HUES6 (cell line): ENCODE measurements at regions not wholly inside any gene's neighbourhood (a gene's known extent, or its start where the extent isn't known, plus 50 kb on each side); places are given as distances from the start of the nearest gene placed in this dataset.

ENCODE experiments used
- H3K27ac ChIP-seq: 2 replicates; pipeline ENCODE4 v1.7.0; 2013; ENCODE audit warnings: low read depth, mild to moderate bottlenecking, low read length, inconsistent platforms
- H3K27me3 ChIP-seq: 2 replicates; pipeline ENCODE4 v1.6.1; 2013; ENCODE audit warnings: low read length; ENCODE audit not compliant: control insufficient read depth, insufficient read depth
- H3K36me3 ChIP-seq: 2 replicates; pipeline ENCODE4 v1.6.1; 2013; ENCODE audit warnings: low read length; ENCODE audit not compliant: control insufficient read depth, insufficient read depth
- H3K4me1 ChIP-seq: 2 replicates; pipeline ENCODE4 v1.6.1; 2013; ENCODE audit warnings: low read length; ENCODE audit not compliant: control insufficient read depth, insufficient read depth
- H3K4me3 ChIP-seq: 2 replicates; pipeline ENCODE4 v1.5.1; 2013; ENCODE audit warnings: low read depth, low read length
- H3K9ac ChIP-seq: one replicate; pipeline ENCODE4 v1.6.1; 2013; ENCODE audit warnings: mild to moderate bottlenecking, low read length
- H3K9me3 ChIP-seq: 2 replicates; pipeline ENCODE4 v1.6.1; 2013; ENCODE audit warnings: low read depth, low read length; ENCODE audit not compliant: control insufficient read depth, insufficient read depth

- Histone ChIP-seq H3K27ac (no peak overlapping the region), H3K9me3 (no peaks in the 10 kb centered on the region), H3K27me3 (no peaks in the 10 kb centered on the region), H3K36me3 (no peaks in the 10 kb centered on the region), H3K4me3 (no peak overlapping the region), H3K4me1 (no peaks in the 10 kb centered on the region), H3K9ac (no peak overlapping the region)
Observed at GRCh38 chr3:22895671-22896070, 307.5 kb upstream of the UBE2E2 start.

GRCh38 chr3:22898558-22898957 lies 304.6 kb upstream of the UBE2E2 start:
- H3K4me1 ChIP-seq = no peaks in the 10 kb centered on the region
- no peak overlapping the region for H3K4me3 ChIP-seq
- peaks cover 6% of the 10 kb centered on the region; the same call in 1 of the 2 replicates for H3K9me3 ChIP-seq
- H3K27ac ChIP-seq = no peak overlapping the region
- no peak overlapping the region for H3K9ac ChIP-seq
- H3K36me3 ChIP-seq = no peaks in the 10 kb centered on the region
- no peaks in the 10 kb centered on the region for H3K27me3 ChIP-seq

GRCh38 chr3:22899441-22899840 lies 303.7 kb upstream of the UBE2E2 start:
- Histone ChIP-seq H3K4me1 (no peaks in the 10 kb centered on the region), H3K27me3 (no peaks in the 10 kb centered on the region), H3K4me3 (no peak overlapping the region), H3K36me3 (no peaks in the 10 kb centered on the region), H3K27ac (no peak overlapping the region), H3K9me3 (peaks cover 6% of the 10 kb centered on the region; the same call in 1 of the 2 replicates), H3K9ac (no peak overlapping the region)

GRCh38 chr3:22900296-22900695 lies 302.8 kb upstream of the UBE2E2 start:
- H3K36me3 ChIP-seq = no peaks in the 10 kb centered on the region
- H3K9ac ChIP-seq = no peak overlapping the region
- no peak overlapping the region for H3K4me3 ChIP-seq
- no peaks in the 10 kb centered on the region for H3K4me1 ChIP-seq
- H3K9me3 ChIP-seq = peaks cover 6% of the 10 kb centered on the region; the same call in 1 of the 2 replicates
- H3K27me3 ChIP-seq = no peaks in the 10 kb centered on the region
- no peak overlapping the region for H3K27ac ChIP-seq

- no peaks in the 10 kb centered on the region for H3K27me3 ChIP-seq
- H3K4me1 ChIP-seq = no peaks in the 10 kb centered on the region
- no peak overlapping the region for H3K4me3 ChIP-seq
- no peaks in the 10 kb centered on the region for H3K36me3 ChIP-seq
- no peak overlapping the region for H3K9ac ChIP-seq
- peaks cover 6% of the 10 kb centered on the region; the same call in 1 of the 2 replicates for H3K9me3 ChIP-seq
- H3K27ac ChIP-seq = no peak overlapping the region
Observed at GRCh38 chr3:22901684-22902083, 301.4 kb upstream of the UBE2E2 start.

GRCh38 chr3:22907161-22907780 lies 295.9 kb upstream of the UBE2E2 start:
- Histone ChIP-seq H3K4me3 (no peak overlapping the region), H3K9ac (no peak overlapping the region), H3K27me3 (no peaks in the 10 kb centered on the region), H3K36me3 (no peaks in the 10 kb centered on the region), H3K9me3 (no peaks in the 10 kb centered on the region; the same call in 1 of the 2 replicates), H3K4me1 (no peaks in the 10 kb centered on the region), H3K27ac (no peak overlapping the region)

GRCh38 chr3:22907796-22908195 lies 295.3 kb upstream of the UBE2E2 start:
- Histone ChIP-seq H3K27ac (no peak overlapping the region), H3K27me3 (no peaks in the 10 kb centered on the region), H3K9me3 (no peaks in the 10 kb centered on the region; the same call in 1 of the 2 replicates), H3K36me3 (no peaks in the 10 kb centered on the region), H3K4me3 (no peak overlapping the region), H3K4me1 (no peaks in the 10 kb centered on the region), H3K9ac (no peak overlapping the region)

- H3K27ac ChIP-seq = no peak overlapping the region
- no peaks in the 10 kb centered on the region for H3K4me1 ChIP-seq
- H3K4me3 ChIP-seq = no peak overlapping the region
- H3K9ac ChIP-seq = no peak overlapping the region
- H3K9me3 ChIP-seq = no peaks in the 10 kb centered on the region
- H3K36me3 ChIP-seq = no peaks in the 10 kb centered on the region
- no peaks in the 10 kb centered on the region for H3K27me3 ChIP-seq
Observed at GRCh38 chr3:22908989-22909507, 294.1 kb upstream of the UBE2E2 start.

GRCh38 chr3:22916933-22917332 lies 286.2 kb upstream of the UBE2E2 start:
- no peak overlapping the region for H3K4me3 ChIP-seq
- H3K9me3 ChIP-seq = no peaks in the 10 kb centered on the region
- H3K9ac ChIP-seq = no peak overlapping the region
- H3K27ac ChIP-seq = no peak overlapping the region
- H3K4me1 ChIP-seq = no peaks in the 10 kb centered on the region
- H3K36me3 ChIP-seq = no peaks in the 10 kb centered on the region
- H3K27me3 ChIP-seq = no peaks in the 10 kb centered on the region

- no peaks in the 10 kb centered on the region for H3K4me1 ChIP-seq
- no peaks in the 10 kb centered on the region for H3K27me3 ChIP-seq
Observed at GRCh38 chr3:22920006-22920405, 283.1 kb upstream of the UBE2E2 start.

GRCh38 chr3:22922317-22922716 lies 280.8 kb upstream of the UBE2E2 start:
- Histone ChIP-seq H3K9ac (no peak overlapping the region), H3K27me3 (no peaks in the 10 kb centered on the region), H3K4me3 (no peak overlapping the region), H3K27ac (no peak overlapping the region), H3K4me1 (no peaks in the 10 kb centered on the region), H3K9me3 (no peaks in the 10 kb centered on the region), H3K36me3 (no peaks in the 10 kb centered on the region)

More at GRCh38 chr3:22920006-22920405, 283.1 kb upstream of the UBE2E2 start:
- H3K36me3 ChIP-seq = no peaks in the 10 kb centered on the region
- H3K4me3 ChIP-seq = no peak overlapping the region
- no peak overlapping the region for H3K27ac ChIP-seq
- H3K9ac ChIP-seq = no peak overlapping the region
- no peaks in the 10 kb centered on the region for H3K9me3 ChIP-seq
